Testis (tissue), 2 donors: ENCODE measurements at regions not wholly inside any gene's neighbourhood (a gene's known extent, or its start where the extent isn't known, plus 50 kb on each side); places are given as distances from the start of the nearest gene placed in this dataset.

ENCODE experiments used
- POLR2A ChIP-seq: fragments of 450-650 bp; IDR thresholded peaks from one replicate; pipeline ENCODE4 v1.6.1; 2017; ENCODE audit warnings: antibody characterized with exemption, mild to moderate bottlenecking, moderate library complexity
- TF ChIP-seq, protein P1 (sequence below), 3 experiments: fragments of 450-650 bp in 2 of 3; fragments of 200-600 bp in 1 of 3; sonication (generic) in 1 of 3; IDR thresholded peaks; one replicate each; pipeline ENCODE4 v1.5.1; 2016 to 2019; ENCODE audit warnings: antibody characterized with exemption in 3 of 3, mild to moderate bottlenecking in 2 of 3, moderate library complexity in 1 of 3

DNA sequence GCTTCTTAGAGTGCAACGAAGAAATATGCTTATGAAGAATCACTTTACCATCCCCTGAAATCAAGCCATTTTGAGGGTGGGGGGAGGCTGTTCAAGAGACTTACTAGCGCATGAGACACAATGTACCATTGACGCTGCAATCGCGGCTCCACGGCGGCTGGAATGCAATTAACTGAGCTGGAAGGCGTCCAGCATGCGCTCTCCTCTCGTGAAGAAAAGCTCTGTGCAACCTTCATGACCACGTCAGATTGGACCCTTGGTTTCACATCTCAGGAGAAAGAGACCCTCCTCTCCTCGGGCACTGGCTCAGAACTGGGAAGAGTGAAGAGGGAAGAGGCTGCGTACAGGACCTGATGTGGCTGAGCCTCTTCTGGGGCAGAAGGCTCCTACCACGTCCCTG, 138.5 kb upstream of the IRX2 start:
- TF ChIP-seq, protein P1, sequence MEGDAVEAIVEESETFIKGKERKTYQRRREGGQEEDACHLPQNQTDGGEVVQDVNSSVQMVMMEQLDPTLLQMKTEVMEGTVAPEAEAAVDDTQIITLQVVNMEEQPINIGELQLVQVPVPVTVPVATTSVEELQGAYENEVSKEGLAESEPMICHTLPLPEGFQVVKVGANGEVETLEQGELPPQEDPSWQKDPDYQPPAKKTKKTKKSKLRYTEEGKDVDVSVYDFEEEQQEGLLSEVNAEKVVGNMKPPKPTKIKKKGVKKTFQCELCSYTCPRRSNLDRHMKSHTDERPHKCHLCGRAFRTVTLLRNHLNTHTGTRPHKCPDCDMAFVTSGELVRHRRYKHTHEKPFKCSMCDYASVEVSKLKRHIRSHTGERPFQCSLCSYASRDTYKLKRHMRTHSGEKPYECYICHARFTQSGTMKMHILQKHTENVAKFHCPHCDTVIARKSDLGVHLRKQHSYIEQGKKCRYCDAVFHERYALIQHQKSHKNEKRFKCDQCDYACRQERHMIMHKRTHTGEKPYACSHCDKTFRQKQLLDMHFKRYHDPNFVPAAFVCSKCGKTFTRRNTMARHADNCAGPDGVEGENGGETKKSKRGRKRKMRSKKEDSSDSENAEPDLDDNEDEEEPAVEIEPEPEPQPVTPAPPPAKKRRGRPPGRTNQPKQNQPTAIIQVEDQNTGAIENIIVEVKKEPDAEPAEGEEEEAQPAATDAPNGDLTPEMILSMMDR (IDR thresholded peaks at IDR 0.05), result no peak
- no peak for TF ChIP-seq POLR2A
